Right atrium auricular region (tissue), 2 donors: ENCODE measurements at regions not wholly inside any gene's neighbourhood (a gene's known extent, or its start where the extent isn't known, plus 50 kb on each side); places are given as distances from the start of the nearest gene placed in this dataset.
A peak's percentile ranks its signal among the peaks of the same experiment; 100 is the strongest.

Experiments
- DNase-seq: peaks from one replicate; pipeline ENCODE4 v3.0.0-alpha.2; 2019; ENCODE audit warnings: low spot score
- H3K27ac ChIP-seq, 2 donors: fragments of 200-600 bp; sonication (generic); 1 replicate in 1 of 2; 2 replicates in 1 of 2; pipeline ENCODE4 v1.5.1; 2016 to 2019
- H3K27me3 ChIP-seq, 2 donors: fragments of 200-600 bp; sonication (generic); one replicate each; pipeline versions ENCODE4 v1.5.1 to v1.6.0; 2017 to 2019
- H3K36me3 ChIP-seq: fragments of 200-600 bp; sonication (generic); one replicate; pipeline ENCODE4 v1.5.1; 2016
- H3K4me1 ChIP-seq, 2 donors: fragments of 200-600 bp; sonication (generic); one replicate each; pipeline versions ENCODE4 v1.5.1 to v1.6.0; 2017 to 2019
- H3K4me3 ChIP-seq, 2 donors: fragments of 200-600 bp; sonication (generic); 1 replicate in 1 of 2; 2 replicates in 1 of 2; pipeline ENCODE4 v1.5.1; 2017 to 2019; ENCODE audit warnings: mild to moderate bottlenecking in 1 of 2, moderate library complexity in 1 of 2
- H3K9me3 ChIP-seq, 2 donors: fragments of 200-600 bp; sonication (generic); one replicate each; pipeline ENCODE4 v1.5.1; 2019
- TF ChIP-seq, protein P1 (sequence below), 2 donors: fragments of 200-600 bp; sonication (generic); IDR thresholded peaks; one replicate each; pipeline ENCODE4 v1.5.1; 2019; ENCODE audit warnings: antibody characterized with exemption in 2 of 2

- no peak overlapping the region for H3K27ac ChIP-seq
- no peaks in the 10 kb centered on the region for H3K9me3 ChIP-seq
- H3K27me3 ChIP-seq, result no peaks in the 10 kb centered on the region
- peaks cover 0 to 5% of the 10 kb centered on the region in 2 donors for H3K4me1 ChIP-seq
- DNase-seq, result no peak
- TF ChIP-seq, protein P1, sequence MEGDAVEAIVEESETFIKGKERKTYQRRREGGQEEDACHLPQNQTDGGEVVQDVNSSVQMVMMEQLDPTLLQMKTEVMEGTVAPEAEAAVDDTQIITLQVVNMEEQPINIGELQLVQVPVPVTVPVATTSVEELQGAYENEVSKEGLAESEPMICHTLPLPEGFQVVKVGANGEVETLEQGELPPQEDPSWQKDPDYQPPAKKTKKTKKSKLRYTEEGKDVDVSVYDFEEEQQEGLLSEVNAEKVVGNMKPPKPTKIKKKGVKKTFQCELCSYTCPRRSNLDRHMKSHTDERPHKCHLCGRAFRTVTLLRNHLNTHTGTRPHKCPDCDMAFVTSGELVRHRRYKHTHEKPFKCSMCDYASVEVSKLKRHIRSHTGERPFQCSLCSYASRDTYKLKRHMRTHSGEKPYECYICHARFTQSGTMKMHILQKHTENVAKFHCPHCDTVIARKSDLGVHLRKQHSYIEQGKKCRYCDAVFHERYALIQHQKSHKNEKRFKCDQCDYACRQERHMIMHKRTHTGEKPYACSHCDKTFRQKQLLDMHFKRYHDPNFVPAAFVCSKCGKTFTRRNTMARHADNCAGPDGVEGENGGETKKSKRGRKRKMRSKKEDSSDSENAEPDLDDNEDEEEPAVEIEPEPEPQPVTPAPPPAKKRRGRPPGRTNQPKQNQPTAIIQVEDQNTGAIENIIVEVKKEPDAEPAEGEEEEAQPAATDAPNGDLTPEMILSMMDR (IDR thresholded peaks at IDR 0.05), result no peak
- H3K4me3 ChIP-seq, result no peak overlapping the region
- H3K36me3 ChIP-seq, result no peaks in the 10 kb centered on the region
Observed at GRCh38 chr7:46716926-46717325, 795.9 kb upstream of the IGFBP3 start.

GRCh38 chr7:46715579-46715978, 794.5 kb upstream of the IGFBP3 start:
- H3K36me3 ChIP-seq, result no peaks in the 10 kb centered on the region
- H3K27ac ChIP-seq, result no peak overlapping the region
- H3K4me3 ChIP-seq, result no peak overlapping the region
- peaks cover 0 to 5% of the 10 kb centered on the region in 2 donors for H3K4me1 ChIP-seq
- TF ChIP-seq, protein P1 (IDR thresholded peaks at IDR 0.05), result no peak
- no peak for DNase-seq
- no peaks in the 10 kb centered on the region for H3K27me3 ChIP-seq
- no peaks in the 10 kb centered on the region for H3K9me3 ChIP-seq

DNA sequence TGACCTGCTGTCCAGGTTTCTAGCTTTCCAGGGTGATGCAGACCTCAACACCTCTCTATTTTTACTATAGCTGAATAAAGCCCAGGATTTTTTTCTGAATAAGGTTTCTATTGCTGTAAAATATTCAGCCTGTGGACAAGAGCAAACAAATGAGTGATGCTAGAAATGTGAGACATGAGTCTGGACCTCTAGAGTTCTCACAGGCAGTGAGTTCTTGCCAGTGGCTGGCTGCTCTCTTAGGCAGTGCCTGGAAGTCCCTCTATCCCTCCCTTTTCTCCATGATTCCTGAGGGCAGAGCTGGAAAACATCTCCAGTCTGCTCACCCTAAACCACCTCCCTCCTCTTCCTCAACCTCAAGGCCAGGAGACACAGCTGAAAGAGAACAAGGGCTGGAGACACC, 793.8 kb upstream of the IGFBP3 start:
- TF ChIP-seq, protein P1 (IDR thresholded peaks at IDR 0.05), result no peak

GRCh38 chr7:46713868-46714596, 793.0 kb upstream of the IGFBP3 start:
- H3K36me3 ChIP-seq, result no peaks in the 10 kb centered on the region
- peak; percentile 61 for DNase-seq

More for the DNA sequence above, 793.8 kb upstream of the IGFBP3 start:
- no peaks in the 10 kb centered on the region for H3K9me3 ChIP-seq
- no peak overlapping the region for H3K4me3 ChIP-seq
- no peak for DNase-seq
- H3K36me3 ChIP-seq, result no peaks in the 10 kb centered on the region
- H3K27ac ChIP-seq, result no peak overlapping the region
- peaks cover 0 to 5% of the 10 kb centered on the region in 2 donors for H3K4me1 ChIP-seq
- H3K27me3 ChIP-seq, result no peaks in the 10 kb centered on the region

GRCh38 chr7:46710927-46711326, 789.9 kb upstream of the IGFBP3 start:
- TF ChIP-seq, protein P1 (IDR thresholded peaks at IDR 0.05), result no peak
- H3K9me3 ChIP-seq, result no peaks in the 10 kb centered on the region
- no peak for DNase-seq
- no peak overlapping the region for H3K4me3 ChIP-seq
- peaks cover 0 to 5% of the 10 kb centered on the region in 2 donors for H3K4me1 ChIP-seq
- no peak overlapping the region for H3K27ac ChIP-seq
- no peaks in the 10 kb centered on the region for H3K27me3 ChIP-seq
- no peaks in the 10 kb centered on the region for H3K36me3 ChIP-seq

More at GRCh38 chr7:46713868-46714596, 793.0 kb upstream of the IGFBP3 start:
- no peaks in the 10 kb centered on the region for H3K27me3 ChIP-seq
- no peak overlapping the region for H3K27ac ChIP-seq
- H3K9me3 ChIP-seq, result no peaks in the 10 kb centered on the region
- no peak overlapping the region for H3K4me3 ChIP-seq
- H3K4me1 ChIP-seq, result peaks cover 0 to 5% of the 10 kb centered on the region in 2 donors
- TF ChIP-seq, protein P1 (IDR thresholded peaks at IDR 0.05), result no peak

DNA sequence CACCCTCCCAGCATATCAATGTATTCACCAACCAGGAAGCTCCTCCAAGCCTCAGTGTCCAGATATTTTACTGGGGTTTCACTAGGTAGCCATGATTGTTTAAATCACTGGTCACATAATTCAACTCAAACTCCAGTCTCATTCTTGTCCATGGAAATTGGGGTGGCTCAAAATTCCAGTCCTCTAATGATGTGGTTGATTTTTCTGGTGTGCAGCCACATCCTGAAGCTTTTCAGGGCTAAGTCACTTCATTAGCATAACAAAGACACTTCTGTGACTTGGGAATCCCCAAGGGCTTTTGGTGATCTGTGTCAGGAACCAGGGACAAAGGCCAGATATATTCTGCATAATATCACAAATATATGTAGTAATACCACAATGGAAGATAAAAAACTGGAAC, 786.9 kb upstream of the IGFBP3 start:
- no peaks in the 10 kb centered on the region for H3K27me3 ChIP-seq
- no peak for DNase-seq
- H3K4me1 ChIP-seq, result no peaks in the 10 kb centered on the region
- TF ChIP-seq, protein P1 (IDR thresholded peaks at IDR 0.05), result no peak
- no peaks in the 10 kb centered on the region for H3K9me3 ChIP-seq
- H3K27ac ChIP-seq, result no peak overlapping the region
- H3K36me3 ChIP-seq, result no peaks in the 10 kb centered on the region
- no peak overlapping the region for H3K4me3 ChIP-seq
